ENCODE measurements at regions not wholly inside any gene's neighbourhood (a gene's known extent, or its start where the extent isn't known, plus 50 kb on each side); places are given as distances from the start of the nearest gene placed in this dataset.

DNA sequence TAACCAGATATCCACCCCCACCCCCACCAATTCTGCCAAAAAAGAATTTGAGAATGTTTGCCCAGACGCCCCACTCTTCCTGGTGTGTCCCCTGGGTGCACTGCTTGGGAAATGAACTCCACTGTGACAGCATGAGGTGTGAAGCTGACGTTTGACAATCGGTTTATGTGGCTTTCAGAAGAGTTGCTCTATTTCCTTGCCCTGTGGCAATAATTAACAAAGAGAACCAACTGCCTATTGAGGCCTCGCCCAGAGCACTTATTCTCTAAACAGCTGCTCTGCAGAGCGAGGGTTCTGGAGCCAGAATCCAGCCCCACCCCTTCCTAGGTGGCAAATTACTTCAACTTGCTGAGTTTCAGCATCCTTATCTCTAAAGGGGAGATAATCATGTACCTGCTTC, 115.8 kb upstream of the SIX3 start:
- no peak for DNase-seq

GRCh38 chr2:44826601-44827000, 114.9 kb upstream of the SIX3 start:
- no peak for DNase-seq

GRCh38 chr2:44829771-44830170, 111.7 kb upstream of the SIX3 start:
- DNase-seq, result no peak

GRCh38 chr2:44833171-44834069, 108.1 kb upstream of the SIX3 start:
- no peak for DNase-seq

- no peak for DNase-seq
Measured at GRCh38 chr2:44834656-44835055, 106.8 kb upstream of the SIX3 start.

DNA sequence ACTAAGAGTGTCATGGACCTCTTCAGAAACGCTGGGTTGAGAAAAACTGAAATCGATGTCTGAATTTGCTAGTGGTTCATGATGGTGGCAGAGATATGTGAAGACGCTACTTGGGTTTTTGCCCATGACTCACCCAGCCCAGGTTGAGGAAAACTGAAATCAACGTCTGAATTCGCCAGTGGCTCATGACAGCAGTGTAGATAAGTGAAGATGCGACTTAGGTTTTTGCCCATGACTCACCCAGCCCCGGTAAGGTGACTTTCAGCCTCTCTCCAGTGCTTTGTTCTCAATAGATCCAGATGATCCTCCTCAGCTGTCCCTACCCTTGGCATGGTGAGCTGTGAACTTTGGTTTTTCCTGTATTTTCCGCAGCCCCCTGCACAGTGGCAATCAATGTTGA, 105.3 kb upstream of the SIX3 start:
- DNase-seq, result peak in 1 of 4 experiments; percentile 3

GRCh38 chr2:44836916-44837315, 104.6 kb upstream of the SIX3 start:
- no peak for DNase-seq

- no peak for DNase-seq
Measured at GRCh38 chr2:44838116-44838790, 103.2 kb upstream of the SIX3 start.

DNA sequence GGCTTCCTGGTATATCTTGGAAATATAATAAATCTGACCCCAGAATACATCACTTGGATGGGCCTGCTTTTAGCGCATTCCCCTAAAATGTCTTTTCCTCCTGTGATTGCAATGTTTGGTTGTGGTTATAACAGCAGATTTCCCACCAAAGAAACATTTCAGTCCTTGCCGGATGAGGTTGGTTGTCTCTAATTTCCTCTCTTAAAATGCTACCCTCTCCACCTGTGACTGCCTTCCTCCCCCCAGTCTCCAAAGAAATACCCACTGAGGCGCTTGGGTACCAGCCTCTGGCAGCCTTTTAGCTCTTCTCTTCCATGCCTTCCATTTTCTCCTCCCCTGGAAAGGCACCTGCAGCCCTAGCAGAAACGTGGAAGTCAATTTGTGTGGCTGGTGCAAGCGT, 102.1 kb upstream of the SIX3 start:
- DNase-seq, result no peak

DNA sequence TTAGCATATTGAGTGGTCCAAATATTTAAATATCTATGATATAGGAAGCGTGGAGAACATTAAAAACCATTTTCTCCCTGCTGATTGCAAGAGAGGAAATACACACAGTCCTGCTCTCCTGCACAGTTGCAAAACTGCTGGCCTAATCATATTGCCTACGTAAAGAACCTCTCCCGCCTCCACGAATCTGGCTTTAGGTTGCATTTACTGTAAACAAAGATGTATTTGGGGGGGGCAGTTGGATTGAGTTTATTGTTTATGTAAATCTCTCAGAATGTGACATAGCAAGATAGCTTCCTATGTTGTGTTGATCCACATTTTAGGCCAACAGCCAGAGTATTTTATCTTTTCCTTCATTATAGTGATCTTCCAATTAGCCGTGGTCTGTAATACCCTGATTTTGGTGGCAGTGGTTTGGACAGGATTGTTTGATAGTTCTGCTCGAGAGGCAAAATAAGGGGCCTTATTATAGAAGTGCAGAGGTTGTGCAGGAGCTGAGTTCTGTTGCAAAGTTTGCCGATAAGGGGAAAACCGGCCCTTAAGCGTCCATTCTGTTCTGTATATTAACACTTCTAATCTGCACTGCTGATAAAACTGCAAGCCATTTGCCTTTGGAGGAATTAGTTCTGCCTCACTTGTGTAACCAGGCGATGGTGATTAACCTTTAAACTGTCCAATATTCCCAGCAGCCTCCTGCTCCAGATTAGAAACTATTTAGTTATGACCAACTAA, 101.6 kb upstream of the SIX3 start:
- no peak for DNase-seq

GRCh38 chr2:44840503-44840850, 101.0 kb upstream of the SIX3 start:
- no peak for DNase-seq

GRCh38 chr2:44843086-44843485, 98.4 kb upstream of the SIX3 start:
- DNase-seq, result no peak

GRCh38 chr2:44843641-44844310, 97.7 kb upstream of the SIX3 start:
- DNase-seq, result no peak

GRCh38 chr2:44844651-44845270, 96.7 kb upstream of the SIX3 start:
- DNase-seq, result no peak

DNA sequence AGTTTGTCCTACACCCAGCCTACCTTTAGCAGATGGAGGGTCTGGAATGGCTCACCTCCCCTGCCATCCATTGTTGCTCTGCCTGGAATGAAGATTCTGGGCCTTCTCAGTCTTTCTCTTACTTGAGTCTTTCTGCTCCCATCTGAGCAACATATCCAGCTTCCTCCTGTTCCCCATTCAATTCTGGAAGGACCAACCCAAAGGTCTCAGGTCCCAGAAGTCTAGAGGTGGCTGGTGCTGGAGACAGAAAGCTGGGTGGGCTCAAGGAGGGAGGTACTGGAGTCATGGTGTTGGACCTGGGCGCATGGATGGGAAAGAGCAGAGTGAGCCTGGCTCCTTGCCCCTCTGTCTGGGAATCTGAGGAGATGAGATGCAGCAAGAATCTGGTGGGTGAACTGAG, 93.5 kb upstream of the SIX3 start:
- DNase-seq, result no peak

DNA sequence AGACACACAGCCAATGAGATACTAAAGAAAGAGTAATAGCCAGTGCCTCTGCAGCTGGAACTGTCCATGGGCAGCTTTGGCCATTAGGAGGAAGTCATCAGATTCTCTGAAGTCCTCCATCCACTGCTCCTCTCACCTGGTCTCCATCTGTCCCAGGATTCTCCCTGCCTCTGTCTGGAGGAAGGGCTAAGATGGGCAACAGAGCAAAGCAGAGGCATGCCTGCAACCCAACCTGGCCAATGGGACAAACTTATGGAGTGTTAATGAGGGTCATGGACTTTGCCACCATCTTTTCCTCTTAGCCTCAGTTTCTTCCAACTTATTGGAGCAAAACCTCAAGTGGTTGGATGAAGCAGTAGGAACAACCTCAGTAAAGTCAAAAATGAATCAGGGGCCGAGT, 91.5 kb upstream of the SIX3 start:
- DNase-seq, result no peak

- DNase-seq, result no peak
Measured at GRCh38 chr2:44851518-44851917, 90.0 kb upstream of the SIX3 start.

DNA sequence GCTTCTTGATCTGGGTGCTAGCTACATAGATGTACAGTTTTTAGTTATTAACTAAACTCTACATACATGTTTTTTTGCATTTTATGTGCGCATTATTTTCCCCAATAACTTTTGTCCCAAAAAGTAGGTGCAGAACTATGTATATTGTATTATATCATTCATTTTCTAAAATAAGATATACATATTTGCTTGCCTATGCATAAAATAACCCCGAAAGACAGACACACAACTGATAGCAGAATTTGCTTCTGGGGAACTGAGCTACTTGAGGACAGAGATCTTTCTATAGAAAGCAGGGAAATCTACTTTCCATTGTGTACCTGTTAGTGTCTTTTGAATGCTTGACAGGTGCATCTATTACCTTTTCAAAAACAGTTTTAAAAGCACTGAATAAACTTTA, 88.9 kb upstream of the SIX3 start:
- DNase-seq, result no peak

GRCh38 chr2:44859337-44859736, 82.2 kb upstream of the SIX3 start:
- no peak for DNase-seq

GRCh38 chr2:44866152-44866551, 75.3 kb upstream of the SIX3 start:
- no peak for DNase-seq

GRCh38 chr2:44869761-44870160, 71.7 kb upstream of the SIX3 start:
- DNase-seq, result no peak

DNA sequence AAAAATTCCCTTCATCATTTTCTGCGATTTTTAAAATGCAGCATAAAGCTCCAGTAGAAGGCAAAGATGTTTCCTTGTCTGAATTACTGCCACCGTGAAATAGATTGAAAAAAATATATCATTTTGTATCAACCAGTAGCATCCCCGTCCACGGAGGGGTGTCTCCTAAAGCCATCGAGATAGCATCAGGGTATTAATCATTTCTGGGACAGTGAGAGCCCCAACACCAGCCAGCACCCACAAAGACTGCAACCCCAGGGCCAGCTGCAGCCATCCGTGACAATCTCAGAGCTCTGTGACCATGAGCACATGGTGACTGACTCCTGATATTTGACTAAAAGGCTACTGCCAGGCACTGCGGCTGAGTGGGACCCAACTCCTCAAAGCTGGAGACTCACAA, 64.1 kb upstream of the SIX3 start:
- DNase-seq, result no peak

Data from activated CD4-positive, CD25-positive, alpha-beta regulatory T cell (primary cell).